SK-N-MC (cell line): ENCODE measurements at regions not wholly inside any gene's neighbourhood (a gene's known extent, or its start where the extent isn't known, plus 50 kb on each side); places are given as distances from the start of the nearest gene placed in this dataset.

Experiments used
- EZH2 ChIP-seq: fragments of 200-600 bp; sonication (generic); IDR thresholded peaks from one replicate; pipeline ENCODE4 v1.6.1; 2017; ENCODE audit warnings: antibody characterized with exemption
- FOXP2 ChIP-seq: optimal IDR thresholded peaks from 2 replicates; pipeline ENCODE3; 2011; ENCODE audit warnings: mild to moderate bottlenecking, moderate library complexity; ENCODE audit not compliant: insufficient read depth; ENCODE audit errors: extremely low read length, control extremely low read depth
- POLR2AphosphoS5 ChIP-seq: IDR thresholded peaks from 2 replicates; pipeline ENCODE4 v1.6.1; 2012; ENCODE audit warnings: mild to moderate bottlenecking, low read depth, low read length, borderline replicate concordance

DNA sequence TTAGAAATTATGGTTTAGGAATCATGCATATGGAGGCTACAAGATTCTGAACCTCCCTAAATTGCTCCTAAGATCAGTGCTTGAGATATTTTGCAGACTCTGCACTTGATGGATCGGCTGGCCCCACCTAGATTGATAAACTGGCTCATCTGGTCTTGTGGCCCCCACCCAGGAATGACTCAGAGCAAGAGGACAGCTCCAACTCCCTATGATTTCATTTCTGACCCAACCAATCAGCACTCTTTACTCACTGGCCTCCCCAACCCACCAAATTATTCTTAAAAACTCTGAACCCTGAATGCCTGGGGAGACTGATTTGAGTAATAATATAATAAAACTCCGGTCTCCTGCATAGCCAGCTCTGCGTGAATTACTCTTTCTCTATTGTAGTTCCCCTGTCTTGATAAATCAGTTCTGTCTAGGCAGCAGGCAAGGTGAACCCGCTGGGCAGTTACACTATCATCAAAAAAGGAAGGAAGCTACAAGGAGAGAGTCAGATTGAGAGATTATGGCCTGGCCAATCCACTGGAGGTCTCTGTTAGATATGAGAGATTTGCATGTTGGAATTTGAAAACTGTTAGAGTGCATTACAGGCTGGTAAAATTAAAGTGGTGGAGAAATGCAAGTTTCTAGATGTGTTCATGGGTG is 245.8 kb downstream of the CSNK2A3 start:
- TF ChIP-seq POLR2AphosphoS5 = no peak
- no peak for TF ChIP-seq EZH2
- no peak for TF ChIP-seq FOXP2
